HG02943 (cell line): ENCODE measurements at regions not wholly inside any gene's neighbourhood (a gene's known extent, or its start where the extent isn't known, plus 50 kb on each side); places are given as distances from the start of the nearest gene placed in this dataset.

Experiments
- ATAC-seq: cut with Tn5 transposase; IDR thresholded peaks from one replicate; pipeline ENCODE4 v1.9.1; 2021; ENCODE audit warnings: mild to moderate bottlenecking, low read depth, moderate library complexity; ENCODE audit not compliant: unreplicated experiment

DNA sequence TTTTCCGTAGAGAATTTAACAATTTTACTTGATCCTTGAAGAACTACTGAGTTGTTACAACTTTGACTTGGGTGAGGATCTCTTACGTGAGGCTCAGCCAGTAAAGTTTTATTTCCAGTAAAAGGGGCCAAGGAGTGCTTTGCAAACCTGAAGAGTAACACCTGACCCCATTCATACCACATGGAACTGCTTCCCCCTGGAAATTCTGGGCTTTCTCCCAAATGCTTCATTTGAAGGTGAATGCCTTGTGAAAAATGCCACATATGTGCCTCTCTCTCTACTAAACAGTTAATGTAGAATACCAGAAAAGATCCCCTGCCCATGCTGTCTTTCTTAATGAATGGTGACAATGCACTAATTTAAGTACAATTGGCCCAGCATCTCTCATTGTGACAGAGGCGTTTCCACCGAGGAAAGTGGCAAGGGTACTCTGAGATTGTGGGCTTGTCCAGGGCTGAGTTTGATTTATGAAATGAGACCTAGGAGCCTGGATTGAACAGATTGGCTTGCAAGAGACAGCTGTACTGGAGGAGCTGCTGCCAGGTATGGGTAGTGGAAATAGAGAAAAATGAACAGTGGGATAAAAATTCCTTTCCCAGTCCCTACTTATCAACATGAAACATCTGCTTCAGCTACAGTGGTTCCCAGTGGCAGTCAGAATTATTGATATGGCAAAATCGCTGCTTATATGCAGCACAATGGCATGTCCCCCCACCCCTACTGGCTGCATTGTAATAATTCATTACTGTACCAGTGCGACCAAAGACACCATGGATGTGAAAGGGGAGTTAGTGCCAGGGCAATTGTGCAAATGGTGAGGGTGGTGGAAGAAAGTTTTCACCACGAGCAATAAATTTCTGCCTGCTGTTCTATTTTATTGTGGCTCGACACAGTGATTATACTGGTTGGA is 843.7 kb upstream of the WWC1 start:
- ATAC-seq = no peak

DNA sequence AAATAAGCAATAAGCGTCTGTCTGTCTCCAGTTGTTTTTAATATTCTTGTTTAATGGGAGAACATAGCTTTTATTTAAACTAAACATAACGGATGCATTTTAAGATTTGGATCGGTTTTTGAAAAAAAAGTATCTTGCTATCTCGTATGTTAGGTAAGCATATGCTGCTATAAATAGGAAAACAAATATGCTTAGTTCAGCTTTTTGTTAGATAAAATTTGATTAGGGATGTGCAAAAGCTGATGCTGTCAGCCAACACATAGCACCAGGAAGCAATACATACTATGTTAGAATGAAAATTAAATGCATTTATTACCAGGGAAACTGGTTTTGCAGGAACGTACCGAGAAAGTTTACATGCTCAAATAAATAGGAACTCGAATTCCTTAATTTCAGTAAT is 843.1 kb upstream of the WWC1 start:
- ATAC-seq = no peak

DNA sequence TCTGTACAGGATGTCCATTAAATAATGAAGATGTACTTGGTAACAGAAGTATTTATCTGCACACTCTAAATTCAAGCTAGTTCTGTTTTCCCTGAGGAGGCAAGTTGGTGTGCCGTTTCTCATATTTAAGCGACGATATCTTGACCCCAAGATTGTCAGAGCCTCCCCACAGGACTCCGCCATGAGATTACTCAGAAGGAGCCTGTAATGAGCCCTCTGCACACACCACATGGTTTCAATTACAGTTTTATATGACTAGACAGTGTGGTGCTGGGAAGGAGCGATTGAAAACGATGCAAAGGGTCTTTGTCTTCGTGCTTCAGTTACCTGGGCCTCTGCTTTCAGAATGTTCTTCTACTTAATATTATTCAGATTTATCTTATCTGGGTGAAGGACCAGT is 840.4 kb upstream of the WWC1 start:
- no peak for ATAC-seq

DNA sequence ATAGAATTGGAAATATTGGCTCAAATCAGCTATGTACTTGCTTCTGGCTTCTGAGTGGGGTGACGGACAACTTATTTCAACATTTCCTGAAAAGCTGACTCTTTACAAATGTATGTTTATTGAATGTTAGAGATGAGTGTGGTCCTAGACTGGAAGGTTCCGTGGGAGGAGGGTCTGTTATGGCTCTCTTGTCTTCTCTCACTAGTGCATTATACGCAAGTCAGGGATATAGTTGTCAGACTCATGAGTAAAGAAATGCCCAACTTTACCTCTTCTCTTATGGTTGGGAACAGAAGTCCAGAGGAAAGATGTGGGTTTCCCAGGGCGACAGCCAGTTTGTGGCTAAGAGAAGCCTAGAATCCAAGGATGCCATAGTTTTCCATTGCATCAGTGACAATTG is 839.3 kb upstream of the WWC1 start:
- no peak for ATAC-seq

DNA sequence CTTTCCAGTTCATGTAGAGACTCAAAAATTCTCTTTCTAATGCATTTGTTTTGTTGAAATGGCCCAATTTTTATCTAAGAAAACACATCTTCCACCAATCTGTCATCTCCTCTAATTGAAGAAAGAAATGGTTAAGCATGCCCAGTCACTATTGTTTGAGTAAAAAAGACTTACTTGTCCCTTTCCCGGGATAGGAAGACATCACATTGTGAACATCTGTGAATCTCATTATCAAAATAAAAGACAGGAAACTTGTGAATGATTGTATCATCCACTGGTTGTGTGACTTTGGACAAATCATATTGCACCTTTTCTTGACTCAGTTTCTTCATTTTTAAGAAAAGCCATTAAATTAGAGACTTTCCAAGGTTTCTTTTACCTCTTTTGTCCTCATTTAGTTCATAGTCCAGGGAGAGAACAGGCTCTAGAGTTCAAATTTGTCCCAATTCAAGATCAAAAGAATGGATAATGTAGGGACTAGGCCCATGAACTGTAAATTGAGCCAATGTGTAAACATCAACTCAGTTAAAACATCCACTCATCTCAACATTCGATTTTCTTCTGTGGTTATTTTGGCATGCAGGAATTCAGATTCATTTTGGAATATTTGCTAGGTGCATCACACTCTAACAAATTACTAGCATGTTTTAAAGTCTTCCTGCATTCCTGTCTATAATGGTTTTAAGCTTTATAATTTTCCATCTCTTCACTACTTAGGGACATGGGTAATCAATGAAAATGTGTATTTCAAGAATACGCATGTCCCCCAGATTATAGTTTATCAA is 838.0 kb upstream of the WWC1 start:
- ATAC-seq = no peak

DNA sequence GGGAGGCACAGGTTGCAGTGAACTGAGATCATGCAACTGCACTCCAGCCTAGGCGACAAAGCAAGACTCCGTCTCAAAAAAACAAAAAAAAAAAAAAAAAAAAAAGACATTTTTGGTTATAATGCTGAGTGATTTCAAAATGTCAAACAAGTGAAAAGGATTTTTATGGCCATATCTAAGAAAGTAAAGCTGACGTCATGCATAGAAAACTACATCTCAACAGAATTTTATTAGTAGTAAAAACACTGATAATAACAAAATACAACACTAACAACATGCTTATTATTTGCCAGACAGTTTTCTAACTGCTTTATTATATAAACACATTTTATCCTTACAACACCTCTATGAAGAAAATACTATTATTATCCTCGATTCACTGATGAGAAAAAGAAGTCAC is 833.0 kb upstream of the WWC1 start:
- ATAC-seq = no peak

DNA sequence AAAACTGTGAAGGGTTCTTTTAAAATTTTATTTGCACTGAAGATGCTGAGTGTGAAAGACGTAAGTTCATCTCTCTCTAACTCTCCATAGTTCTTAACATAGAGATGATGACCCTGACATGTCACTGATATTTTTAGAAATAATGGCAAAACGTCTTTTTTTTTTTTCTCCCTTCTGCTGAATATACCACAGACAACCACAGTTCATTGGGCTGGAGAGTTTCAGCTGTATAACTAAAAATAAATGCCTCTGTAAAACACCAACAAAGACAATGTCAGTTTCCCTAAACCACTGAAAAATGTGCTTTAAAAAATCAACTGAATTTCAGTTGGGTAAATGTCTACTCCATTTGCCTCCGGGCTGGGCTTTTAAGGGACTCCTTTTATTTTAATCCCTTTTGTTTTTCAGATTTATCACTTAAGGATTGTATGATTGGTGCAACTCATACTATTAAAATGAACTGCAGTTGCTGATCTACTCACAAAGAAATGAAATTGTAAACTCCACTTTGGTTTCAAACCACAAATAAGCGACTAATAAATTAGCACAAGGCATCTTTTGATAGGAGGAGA is 830.9 kb upstream of the WWC1 start:
- ATAC-seq = no peak

DNA sequence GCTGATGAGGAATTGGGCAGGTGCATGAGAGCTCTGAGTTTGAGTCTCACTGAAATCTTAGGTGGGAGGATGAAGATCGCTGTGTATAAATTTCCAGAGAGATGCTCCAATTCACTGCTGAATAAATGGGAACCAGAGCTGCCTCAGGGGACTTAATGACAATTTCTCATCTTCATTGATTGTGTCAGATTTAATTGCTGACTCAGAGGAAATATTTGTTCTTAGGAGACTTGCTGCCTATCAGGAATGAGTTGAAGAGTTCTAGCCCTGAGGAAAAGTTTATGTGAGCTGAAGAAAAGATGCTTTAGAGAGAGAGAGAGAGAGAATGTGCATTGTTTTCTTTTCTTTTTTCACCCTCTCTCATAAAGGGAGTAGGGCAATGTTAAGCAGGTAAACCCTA is 827.5 kb upstream of the WWC1 start:
- no peak for ATAC-seq

DNA sequence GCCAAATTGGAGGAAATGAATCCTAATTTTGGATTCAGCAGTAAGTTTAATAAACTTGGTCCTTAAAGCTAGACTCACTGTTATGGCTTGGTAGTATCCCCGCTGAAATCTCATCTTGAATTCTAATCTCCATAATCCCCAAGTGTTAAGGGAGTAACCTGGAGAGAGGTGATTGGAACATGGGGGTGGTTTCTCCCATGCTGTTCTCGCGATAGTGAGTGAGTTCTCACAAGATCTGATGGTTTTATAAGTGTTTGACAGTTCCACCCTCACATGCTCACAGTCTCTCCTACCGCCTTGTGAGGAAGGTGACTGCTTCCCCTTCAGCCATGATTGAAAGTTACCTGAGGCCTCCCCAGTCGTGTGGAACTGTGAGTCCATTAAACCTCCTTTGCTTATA is 824.5 kb upstream of the WWC1 start:
- ATAC-seq = no peak

DNA sequence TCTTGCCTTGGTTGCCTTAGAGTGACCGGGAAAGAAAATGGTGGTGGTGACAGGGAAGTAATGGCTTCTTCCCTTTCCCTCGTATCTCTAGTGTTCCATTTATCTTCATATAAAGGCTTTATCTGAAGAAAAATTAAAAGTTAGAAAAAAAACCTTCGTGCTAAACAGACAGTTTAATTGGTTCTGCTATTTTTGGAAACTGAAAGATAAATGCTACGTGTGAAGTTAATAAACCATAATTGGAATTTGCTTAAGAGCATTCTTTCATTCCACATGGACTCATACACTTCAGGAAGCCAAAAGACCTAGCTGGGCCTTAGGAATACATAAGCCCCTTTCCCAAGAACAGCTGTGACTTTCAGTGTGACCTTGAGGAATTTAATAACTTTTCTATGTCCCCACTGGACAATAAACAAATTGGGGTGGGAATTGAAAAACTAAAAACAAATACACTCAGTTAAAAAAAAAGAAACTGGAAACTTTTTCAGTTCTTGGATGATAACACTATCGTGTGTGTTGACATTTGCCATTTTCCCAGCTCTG is 818.8 kb upstream of the WWC1 start:
- ATAC-seq = no peak

DNA sequence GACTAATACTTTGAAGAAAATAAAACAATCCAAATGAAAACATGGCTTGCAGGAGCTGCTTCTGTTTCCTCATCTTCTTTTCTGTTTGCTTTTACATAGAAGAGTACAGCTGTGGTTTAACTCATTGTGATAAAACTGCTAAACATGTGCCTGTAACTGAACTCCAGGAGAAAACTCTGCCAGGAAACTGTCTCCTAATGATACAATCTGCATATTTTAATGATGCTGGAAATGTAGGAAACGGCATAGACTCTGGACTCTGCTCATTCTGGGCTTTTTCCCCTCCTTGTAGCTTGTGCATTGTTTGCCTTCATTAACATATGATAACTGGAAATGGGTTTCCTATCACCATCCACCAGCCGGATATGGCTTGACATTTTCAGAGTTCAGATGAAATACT is 813.3 kb upstream of the WWC1 start:
- ATAC-seq = no peak

DNA sequence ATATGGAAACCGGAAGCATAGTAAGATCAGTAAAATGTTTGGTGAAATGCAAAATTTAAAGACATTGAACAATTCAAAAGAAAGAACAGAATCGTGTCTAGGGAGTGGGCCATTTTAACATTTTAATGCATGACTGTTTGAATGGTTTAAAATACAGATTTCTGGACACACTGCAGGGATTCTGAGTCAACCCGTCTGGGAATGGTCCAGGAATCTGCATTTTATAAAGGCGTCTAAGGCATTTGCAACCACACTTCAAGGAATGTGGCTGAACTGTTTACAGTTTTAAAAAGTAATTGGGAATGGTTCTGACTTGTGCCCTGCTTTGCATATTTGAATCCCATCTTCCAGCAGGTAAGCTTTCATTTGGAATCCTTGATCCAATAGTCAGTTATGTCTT is 811.7 kb upstream of the WWC1 start:
- ATAC-seq = no peak

DNA sequence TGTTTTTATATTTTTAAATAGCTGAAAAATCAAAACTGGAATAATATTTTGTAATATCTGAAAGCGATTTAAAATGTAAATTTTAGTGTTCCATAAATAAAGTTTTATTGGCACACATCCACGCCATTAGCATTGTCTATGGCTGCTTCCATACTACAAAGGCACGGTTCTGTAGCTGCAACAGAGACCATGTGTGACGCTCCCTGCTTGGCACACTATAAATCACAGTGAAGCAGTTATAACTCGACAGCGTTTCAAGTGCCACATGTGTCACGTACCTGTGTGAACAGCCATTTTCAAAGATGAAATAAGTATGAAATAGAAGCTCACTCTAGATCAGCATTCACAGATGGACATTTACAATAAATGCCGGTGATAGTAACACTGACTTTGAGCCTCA is 810.1 kb upstream of the WWC1 start:
- no peak for ATAC-seq

DNA sequence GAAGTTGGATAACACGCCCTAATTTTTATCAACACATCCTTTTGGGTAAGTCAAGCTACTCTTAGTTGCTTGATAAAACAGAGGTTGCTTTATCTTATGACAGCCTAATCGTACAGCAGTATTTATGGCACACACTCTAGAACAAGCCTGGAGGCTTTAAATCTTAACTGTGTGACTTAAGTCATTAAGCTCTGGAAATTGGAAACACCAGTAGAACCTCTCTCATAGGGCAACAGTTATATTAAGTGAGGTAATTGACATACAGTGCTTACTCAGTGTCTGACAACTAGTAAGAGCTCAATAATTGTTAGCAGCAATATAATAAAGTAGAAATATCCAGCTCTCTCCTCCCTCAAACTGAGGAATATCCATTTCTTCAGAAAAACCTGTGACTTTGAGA is 808.9 kb upstream of the WWC1 start:
- ATAC-seq = no peak

DNA sequence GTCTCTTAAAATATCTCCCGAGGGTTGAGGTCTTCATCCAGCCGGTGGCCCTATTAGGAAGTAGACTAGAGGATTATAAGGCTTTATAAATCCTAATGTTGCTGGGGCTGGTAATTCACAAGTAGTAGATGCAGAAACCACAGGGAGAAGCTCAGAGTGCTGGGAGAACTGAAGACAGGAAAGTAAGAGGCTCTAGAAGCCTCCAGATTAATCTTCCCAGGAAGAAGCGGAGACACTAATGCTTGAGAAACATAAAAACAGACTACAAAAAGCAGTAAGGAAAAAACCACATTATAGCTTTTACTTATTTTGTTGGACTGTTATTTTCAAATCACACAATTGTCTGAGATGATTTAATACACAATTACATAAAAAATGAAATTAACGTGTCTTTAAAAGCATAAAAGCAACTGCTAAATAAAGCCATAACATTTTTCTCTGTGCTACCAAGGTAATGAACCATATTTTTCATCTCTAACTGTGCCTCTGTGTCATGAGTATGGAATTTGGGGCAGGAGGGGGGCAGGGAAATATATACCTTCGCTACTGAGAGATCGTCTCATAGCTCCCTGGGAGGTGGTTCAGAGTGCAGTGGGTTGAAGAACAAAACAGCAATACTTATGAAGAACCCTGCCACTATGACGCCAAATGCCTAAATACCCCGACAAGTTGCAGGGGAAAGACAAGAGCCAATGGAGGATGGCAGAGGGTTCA is 806.2 kb upstream of the WWC1 start:
- no peak for ATAC-seq

DNA sequence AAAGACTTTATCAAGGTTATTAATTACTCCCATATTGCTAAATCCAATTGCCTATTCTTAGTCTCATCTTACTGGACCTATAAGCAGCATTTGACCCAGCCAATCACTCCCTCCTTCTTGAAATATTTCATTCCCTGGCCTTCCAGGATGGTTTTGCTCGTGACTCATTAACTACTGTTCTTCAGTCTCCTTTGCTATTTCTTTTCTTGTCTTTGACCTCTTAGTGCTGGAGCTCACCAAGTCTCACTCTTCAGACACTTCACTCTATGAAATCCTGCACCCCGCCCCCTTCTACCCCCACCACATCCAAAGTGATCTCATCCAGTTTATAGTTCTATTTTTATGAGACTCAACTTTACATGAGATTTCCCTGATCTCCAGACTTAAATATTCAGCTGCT is 803.1 kb upstream of the WWC1 start:
- no peak for ATAC-seq

DNA sequence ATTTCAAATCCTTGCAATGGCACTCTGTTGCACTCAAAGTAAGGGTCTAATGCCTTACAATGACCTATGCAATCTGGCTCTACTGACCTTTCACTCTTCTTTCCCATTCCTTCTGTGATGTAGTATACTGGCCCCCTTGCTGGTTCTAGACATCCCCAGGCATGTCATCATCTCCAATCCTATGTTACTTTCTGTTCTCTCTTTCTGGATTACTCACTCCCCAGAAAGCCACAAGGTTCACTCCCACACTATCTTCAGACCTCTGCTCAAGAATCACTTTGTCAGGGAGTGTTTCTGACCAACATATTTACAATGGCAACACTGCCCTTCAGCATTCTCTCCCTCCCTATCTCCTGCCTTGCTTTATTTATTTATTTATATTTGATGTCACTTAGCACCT is 802.2 kb upstream of the WWC1 start:
- ATAC-seq = no peak

DNA sequence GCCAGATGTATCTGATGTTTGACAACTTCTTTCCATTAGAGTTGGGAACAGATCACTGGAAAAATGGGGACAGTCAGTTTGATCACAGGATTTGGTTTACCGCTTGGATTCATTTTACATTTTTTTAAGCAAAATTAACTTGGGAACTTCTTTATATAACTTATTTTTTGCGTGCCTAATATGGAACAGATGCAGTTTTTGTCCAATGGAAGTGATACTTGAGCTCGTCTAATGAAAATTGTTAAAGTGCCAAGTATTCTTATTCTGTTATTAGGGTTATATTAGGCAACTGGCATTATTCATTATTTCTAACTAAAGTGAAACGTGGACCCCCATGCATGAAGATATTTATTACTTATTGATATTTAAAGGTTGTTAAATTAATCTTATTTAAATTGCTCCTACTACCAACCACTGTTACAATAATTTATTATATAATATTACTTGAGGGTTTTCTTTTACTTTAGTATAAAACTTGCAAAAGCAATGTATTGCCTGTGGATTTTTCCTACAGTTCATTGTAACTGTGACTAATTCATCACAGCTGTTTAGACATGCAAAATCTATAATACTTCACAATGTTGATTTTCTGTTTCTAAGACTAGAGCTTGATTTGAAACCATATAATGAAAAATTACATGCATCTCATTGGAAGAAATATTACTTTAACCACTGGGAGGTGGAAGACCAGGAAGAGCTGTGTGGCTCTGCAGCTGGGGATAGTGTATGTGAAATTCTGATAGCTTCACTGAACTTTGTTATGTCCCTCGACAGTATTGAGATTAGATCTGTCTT is 787.3 kb upstream of the WWC1 start:
- no peak for ATAC-seq

DNA sequence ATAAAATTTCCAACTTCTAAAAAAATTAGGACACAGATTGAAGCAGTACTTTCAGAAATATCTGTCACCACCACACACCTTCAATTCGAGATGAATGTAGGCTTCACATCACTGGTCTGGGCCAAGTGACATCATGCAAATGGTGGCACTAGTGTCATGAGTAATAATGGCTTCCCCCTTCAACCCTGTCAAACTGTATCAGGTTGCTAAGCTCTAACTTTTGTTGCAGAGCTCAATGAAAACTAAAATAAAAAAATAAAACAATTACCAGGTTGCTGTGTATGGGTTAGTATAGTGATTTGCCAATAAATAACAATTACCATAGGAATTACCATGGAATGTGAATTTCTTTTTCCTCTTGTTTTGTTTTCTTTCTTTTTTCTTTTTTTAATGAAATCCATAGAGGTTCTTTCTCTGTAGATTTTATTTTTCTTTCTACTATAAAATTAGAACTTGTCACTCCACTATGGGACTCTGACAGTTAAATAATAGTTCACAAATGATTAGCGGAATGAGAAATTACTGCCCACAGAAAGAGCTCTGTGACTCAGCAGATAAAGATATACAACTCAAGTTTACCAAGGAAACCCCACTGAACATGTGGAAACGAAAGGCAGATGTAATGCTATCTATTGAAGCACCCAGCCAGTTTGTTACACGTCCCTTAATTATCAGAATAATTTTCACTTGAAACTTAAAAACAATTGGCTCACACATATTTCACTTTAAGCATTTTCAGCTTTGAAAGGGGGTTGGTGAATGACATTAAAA is 783.8 kb upstream of the WWC1 start:
- ATAC-seq = no peak
